Fibroblast of villous mesenchyme (primary cell): ENCODE measurements at regions not wholly inside any gene's neighbourhood (a gene's known extent, or its start where the extent isn't known, plus 50 kb on each side); places are given as distances from the start of the nearest gene placed in this dataset.

ENCODE experiments used
- DNase-seq: peaks from one replicate; pipeline ENCODE4 v3.0.0-alpha.2; 2010; ENCODE audit warnings: low read depth
- H3K4me3 ChIP-seq: 2 replicates; pipeline ENCODE4 v1.5.1; 2011; ENCODE audit warnings: low read depth, mild to moderate bottlenecking, low read length
- CTCF ChIP-seq: IDR thresholded peaks from 2 replicates; pipeline ENCODE4 v1.5.1; 2012; ENCODE audit warnings: low read depth, mild to moderate bottlenecking, low read length; ENCODE audit not compliant: insufficient read depth

GRCh38 chr6:95660544-95660943 lies 83.2 kb downstream of the MANEA start:
- DNase-seq: no peak
- TF ChIP-seq CTCF: no peak
- no peak overlapping the region for H3K4me3 ChIP-seq

GRCh38 chr6:95670011-95670463 lies 92.7 kb downstream of the MANEA start:
- no peak overlapping the region for H3K4me3 ChIP-seq
- no peak for DNase-seq
- no peak for TF ChIP-seq CTCF

GRCh38 chr6:95676011-95676628 lies 98.8 kb downstream of the MANEA start:
- H3K4me3 ChIP-seq: no peak overlapping the region
- TF ChIP-seq CTCF: no peak
- no peak for DNase-seq

- H3K4me3 ChIP-seq: no peak overlapping the region
- no peak for DNase-seq
- TF ChIP-seq CTCF: no peak
Measured at GRCh38 chr6:95679981-95680380, 102.6 kb downstream of the MANEA start.

- DNase-seq: no peak
- no peak overlapping the region for H3K4me3 ChIP-seq
- TF ChIP-seq CTCF: no peak
Measured at GRCh38 chr6:95681736-95682135, 104.4 kb downstream of the MANEA start.

GRCh38 chr6:95682476-95682875 lies 105.1 kb downstream of the MANEA start:
- TF ChIP-seq CTCF: no peak

GRCh38 chr6:95685822-95686221 lies 108.5 kb downstream of the MANEA start:
- H3K4me3 ChIP-seq: no peak overlapping the region
- no peak for DNase-seq

More at GRCh38 chr6:95682476-95682875, 105.1 kb downstream of the MANEA start:
- DNase-seq: no peak
- H3K4me3 ChIP-seq: no peak overlapping the region

More at GRCh38 chr6:95685822-95686221, 108.5 kb downstream of the MANEA start:
- TF ChIP-seq CTCF: no peak
